PC-9 (cell line): ENCODE measurements at regions not wholly inside any gene's neighbourhood (a gene's known extent, or its start where the extent isn't known, plus 50 kb on each side); places are given as distances from the start of the nearest gene placed in this dataset.

ENCODE experiments used
- EZH2 ChIP-seq: fragments of 200-600 bp; sonication (generic); IDR thresholded peaks from 2 replicates; pipeline ENCODE4 v1.8.0; 2017; ENCODE audit warnings: antibody characterized with exemption, low read depth
- TF ChIP-seq, protein P1 (sequence below): fragments of 200-600 bp; sonication (generic); conservative IDR thresholded peaks from 2 replicates; pipeline ENCODE4 v1.6.1; 2017; ENCODE audit warnings: mixed run types, antibody characterized with exemption, mild to moderate bottlenecking, moderate library complexity

DNA sequence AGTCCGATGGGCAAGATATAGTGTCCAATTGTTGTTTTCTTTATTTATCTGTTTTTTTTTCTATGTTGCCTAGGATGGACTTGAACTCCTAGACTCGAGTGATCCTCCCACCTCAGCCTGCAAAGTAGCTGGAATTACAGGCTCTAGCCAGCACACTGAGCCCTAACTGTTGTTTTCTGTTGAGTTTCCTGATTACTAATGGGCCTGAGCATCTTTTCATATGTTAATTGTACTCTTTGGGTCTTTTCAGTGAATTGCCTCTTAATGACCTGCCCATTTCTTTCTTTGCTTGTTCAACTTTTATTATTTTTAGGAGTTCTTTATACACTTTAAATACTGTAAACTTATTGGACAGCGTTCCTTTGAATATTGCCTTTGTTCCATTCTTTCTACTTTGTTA lies 213.0 kb downstream of the HS3ST3B1 start:
- TF ChIP-seq, protein P1, sequence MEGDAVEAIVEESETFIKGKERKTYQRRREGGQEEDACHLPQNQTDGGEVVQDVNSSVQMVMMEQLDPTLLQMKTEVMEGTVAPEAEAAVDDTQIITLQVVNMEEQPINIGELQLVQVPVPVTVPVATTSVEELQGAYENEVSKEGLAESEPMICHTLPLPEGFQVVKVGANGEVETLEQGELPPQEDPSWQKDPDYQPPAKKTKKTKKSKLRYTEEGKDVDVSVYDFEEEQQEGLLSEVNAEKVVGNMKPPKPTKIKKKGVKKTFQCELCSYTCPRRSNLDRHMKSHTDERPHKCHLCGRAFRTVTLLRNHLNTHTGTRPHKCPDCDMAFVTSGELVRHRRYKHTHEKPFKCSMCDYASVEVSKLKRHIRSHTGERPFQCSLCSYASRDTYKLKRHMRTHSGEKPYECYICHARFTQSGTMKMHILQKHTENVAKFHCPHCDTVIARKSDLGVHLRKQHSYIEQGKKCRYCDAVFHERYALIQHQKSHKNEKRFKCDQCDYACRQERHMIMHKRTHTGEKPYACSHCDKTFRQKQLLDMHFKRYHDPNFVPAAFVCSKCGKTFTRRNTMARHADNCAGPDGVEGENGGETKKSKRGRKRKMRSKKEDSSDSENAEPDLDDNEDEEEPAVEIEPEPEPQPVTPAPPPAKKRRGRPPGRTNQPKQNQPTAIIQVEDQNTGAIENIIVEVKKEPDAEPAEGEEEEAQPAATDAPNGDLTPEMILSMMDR, result no peak
- no peak for TF ChIP-seq EZH2
